GM10266 (cell line): ENCODE measurements at regions not wholly inside any gene's neighbourhood (a gene's known extent, or its start where the extent isn't known, plus 50 kb on each side); places are given as distances from the start of the nearest gene placed in this dataset.

Experiments
- DNase-seq: peaks from one replicate; pipeline ENCODE4 v3.0.0; 2012; ENCODE audit errors: extremely low spot score
- CTCF ChIP-seq: IDR thresholded peaks from 2 replicates; pipeline ENCODE4 v1.5.1; 2012; ENCODE audit warnings: mild to moderate bottlenecking, low read depth; ENCODE audit not compliant: control insufficient read depth, insufficient read depth; ENCODE audit errors: missing control alignments

DNA sequence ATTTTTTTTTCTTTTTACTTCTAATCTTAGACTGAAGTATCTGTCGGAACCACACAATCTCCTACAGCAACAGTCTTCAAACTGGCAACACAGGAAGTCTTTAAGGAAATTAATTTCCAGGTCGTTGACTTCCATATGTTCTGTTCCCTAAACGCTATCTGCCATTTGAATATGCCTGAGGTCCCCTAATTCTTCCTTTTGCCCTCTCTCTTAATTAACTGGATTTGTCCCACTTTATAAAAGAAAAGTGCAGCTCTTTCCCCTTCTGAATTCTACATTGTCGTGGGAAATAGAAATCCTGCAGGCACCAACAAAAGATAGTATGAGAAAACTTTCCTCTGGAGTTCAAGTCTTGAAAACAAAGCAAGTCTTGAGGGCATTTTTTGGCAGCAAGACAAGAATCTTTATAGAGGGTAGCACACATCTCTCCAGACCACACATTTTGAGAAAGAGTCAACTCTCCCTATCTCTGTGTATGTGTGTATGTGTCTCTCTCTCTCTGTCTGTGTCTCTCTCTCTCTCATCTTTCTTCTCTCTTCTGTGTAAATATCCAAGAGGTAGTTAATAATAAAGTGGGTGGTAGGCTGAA lies 879.8 kb downstream of the SOCS6 start:
- DNase-seq = no peak
- no peak for TF ChIP-seq CTCF

DNA sequence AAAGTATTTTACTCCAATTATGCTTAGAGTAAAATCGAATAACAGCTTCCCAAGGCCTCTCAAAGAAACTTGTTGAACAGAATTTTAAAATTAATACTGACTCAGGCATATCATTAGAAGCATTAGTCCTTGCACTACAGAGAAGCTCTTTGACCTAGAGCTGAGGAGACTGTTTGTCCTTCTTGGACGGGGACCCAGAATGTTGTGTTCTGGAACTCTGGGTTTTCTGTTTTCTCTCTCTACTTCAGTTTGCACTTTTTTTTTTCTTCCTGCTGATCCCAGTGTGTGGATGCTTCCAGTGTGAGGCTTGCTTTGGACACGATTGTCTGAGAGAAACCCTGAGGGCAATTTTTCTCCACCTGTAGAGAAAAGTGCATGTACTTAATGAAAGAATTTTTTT lies 847.6 kb downstream of the SOCS6 start:
- DNase-seq = no peak
- no peak for TF ChIP-seq CTCF

DNA sequence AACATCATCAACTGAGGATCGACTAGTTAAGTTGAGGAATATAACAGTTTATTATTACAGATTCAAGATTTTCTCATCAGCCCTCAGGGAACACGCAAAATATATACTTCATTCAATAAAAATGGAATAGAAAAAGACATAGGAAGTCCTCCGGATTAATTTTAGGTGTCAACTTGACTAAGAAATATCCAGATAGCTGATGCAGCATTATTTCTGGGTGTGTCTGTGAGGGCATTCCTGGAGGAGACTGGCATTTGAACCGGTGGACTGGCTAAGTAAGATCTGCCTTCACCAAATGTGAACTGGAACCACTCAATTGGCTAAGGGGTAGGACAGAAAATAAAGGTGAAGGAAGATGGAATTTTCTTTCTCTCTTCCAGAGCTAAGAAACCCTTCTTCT lies 845.3 kb downstream of the SOCS6 start:
- TF ChIP-seq CTCF = no peak
- no peak for DNase-seq

DNA sequence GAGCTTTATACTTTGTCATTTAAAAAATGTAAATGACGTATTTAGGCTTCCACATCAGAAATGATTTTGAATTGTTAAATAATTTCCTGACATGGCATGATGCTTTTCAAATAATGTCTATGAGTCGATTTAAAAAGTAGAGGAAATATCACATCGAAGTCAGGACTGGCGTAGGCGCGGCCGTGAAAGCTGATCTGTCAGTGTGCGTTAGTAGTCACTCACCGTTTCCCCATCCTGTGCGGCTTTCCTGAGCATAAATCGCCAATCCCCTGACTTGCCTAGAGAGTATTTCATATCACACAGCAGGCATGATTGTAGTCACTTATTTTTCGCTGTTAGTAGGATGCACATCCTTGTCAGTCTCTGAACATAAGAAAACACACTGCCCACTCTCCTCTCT lies 843.1 kb downstream of the SOCS6 start:
- no peak for TF ChIP-seq CTCF
- DNase-seq = no peak

DNA sequence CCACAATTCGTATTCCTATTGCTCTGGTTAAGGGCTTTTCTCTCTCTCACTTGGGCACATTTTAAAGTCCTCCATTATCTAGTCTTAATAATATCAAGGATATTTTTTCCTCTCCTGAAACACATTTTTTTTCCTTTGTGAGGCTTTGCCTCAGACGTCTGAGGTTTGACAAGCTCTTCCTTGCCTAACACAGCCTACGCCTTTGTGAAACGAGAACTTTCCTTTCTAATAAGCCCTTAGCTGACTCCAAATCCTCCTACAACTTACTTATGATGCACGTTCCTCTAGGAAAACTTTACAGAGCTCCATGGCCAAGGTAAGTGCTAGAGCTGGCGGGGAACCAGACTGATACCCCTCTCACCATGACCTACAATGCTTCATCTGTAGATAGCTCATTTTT lies 841.5 kb downstream of the SOCS6 start:
- no peak for TF ChIP-seq CTCF
- DNase-seq = no peak

- no peak for TF ChIP-seq CTCF
- DNase-seq = no peak
Observed at GRCh38 chr18:71125581-71125980, 836.7 kb downstream of the SOCS6 start.

- no peak for DNase-seq
- TF ChIP-seq CTCF = no peak
Observed at GRCh38 chr18:71116535-71116934, 827.7 kb downstream of the SOCS6 start.
